ENCODE measurements at regions not wholly inside any gene's neighbourhood (a gene's known extent, or its start where the extent isn't known, plus 50 kb on each side); places are given as distances from the start of the nearest gene placed in this dataset.

GRCh38 chr11:45597097-45597496, 68.3 kb downstream of the CHST1 start:
- Histone ChIP-seq H3K36me3 (replicated peaks in 1 of 2; ENCODE audit: control insufficient read depth in 1 of 2, insufficient read depth in 2 of 2, low read length in 2 of 2) (no peaks in the 10 kb centered on the region), H3K27me3 (ENCODE audit: control insufficient read depth in 1 of 2, insufficient read depth in 2 of 2, low read length in 2 of 2) (peaks cover 0 to 33% of the 10 kb centered on the region in 2 experiments; a peak in 3 of 5 replicates), H3K4me3 (replicated peaks in 1 of 3; ENCODE audit: insufficient read depth in 1 of 3, low read depth in 2 of 3, low read length in 3 of 3) (no peak overlapping the region), H3K4me2 (ENCODE audit: low read depth, low read length) (no peak overlapping the region), H3K4me1 (ENCODE audit: insufficient read depth, low read length) (no peaks in the 10 kb centered on the region), H3K27ac (ENCODE audit: extremely low read length, insufficient read depth, low read length) (no peak overlapping the region), H3K79me2 (ENCODE audit: insufficient read depth, low read length) (no peaks in the 10 kb centered on the region), H3K9me3 (ENCODE audit: low read length) (no peaks in the 10 kb centered on the region), H2AFZ (ENCODE audit: low read length) (no peak overlapping the region), H3K9ac (ENCODE audit: insufficient read depth, low read depth, low read length) (no peak overlapping the region), H4K20me1 (ENCODE audit: insufficient read depth, low read length) (no peaks in the 10 kb centered on the region)
- CTCF ChIA-PET (ENCODE audit: low intra/inter-chr PET ratio, low total read pairs), result no interaction called here
- BruUV-seq (replicated peaks), result no TSS peak
- TF ChIP-seq FOSL2 (CRISPR knock-in tag; IDR thresholded peaks at IDR 0.05) (no peak), ZNF407 (CRISPR knock-in tag; IDR thresholded peaks at IDR 0.05; ENCODE audit: not compliant biosample characterization) (no peak), RBM39 (IDR thresholded peaks at IDR 0.05; ENCODE audit: low read depth, low read length, poor library complexity, severe bottlenecking) (no peak), KMT2B (CRISPR knock-in tag; IDR thresholded peaks at IDR 0.05) (no peak), ZNF75D (CRISPR knock-in tag; IDR thresholded peaks at IDR 0.05; ENCODE audit: borderline replicate concordance) (no peak), POLR2AphosphoS5 (IDR thresholded peaks at IDR 0.05; ENCODE audit: low read depth, low read length) (no peak), ATF1 (CRISPR knock-in tag; IDR thresholded peaks at IDR 0.05) (no peak), ZSCAN31 (CRISPR knock-in tag; IDR thresholded peaks at IDR 0.05; ENCODE audit: low read depth) (no peak), MAFK (conservative IDR thresholded peaks at IDR 0.05 in 1 of 2, IDR thresholded peaks at IDR 0.05 in 1 of 2; ENCODE audit: low read length in 2 of 2) (peak; percentile 85 to 93), MAFF (IDR thresholded peaks at IDR 0.05; ENCODE audit: low read depth, low read length) (peak; percentile 91)
- POLR2A ChIA-PET, result no interaction called here
- intact Hi-C loops (cut with micrococcal nuclease; ENCODE audit: unreplicated experiment) (no loop called here), in situ Hi-C loops (cut with HindIII; ENCODE audit: extremely low pct_ligation_motif_present, low pct_unique_long_range_greater_than_20kb) (no loop called here)
- FAIRE-seq (no peak), ATAC-seq (no peak), DNase-seq (ENCODE audit: low spot score) (no peak)
- 12% methylated on average over 3 of the region's 3 CpGs for WGBS (ENCODE audit: low lambda C conversion rate)
